SK-N-SH treated with all-trans-retinoic acid at 6 μM for 48 hours (cell line): ENCODE measurements at regions not wholly inside any gene's neighbourhood (a gene's known extent, or its start where the extent isn't known, plus 50 kb on each side); places are given as distances from the start of the nearest gene placed in this dataset.

Source experiments
- ATAC-seq: fragments of 200-7000 bp; cut with Tn5 transposase; 3 replicates; pipeline ENCODE4 v1.9.1; 2020; ENCODE audit warnings: mild to moderate bottlenecking, moderate library complexity
- ARNTL ChIP-seq: fragments of 450-650 bp; formaldehyde crosslinking; IDR thresholded peaks from 2 replicates; pipeline ENCODE4 v1.5.0; 2020; ENCODE audit warnings: low read depth, mild to moderate bottlenecking, moderate library complexity, borderline replicate concordance
- BACH2 ChIP-seq: fragments of 250-450 bp; sonication (Bioruptor Pico); IDR thresholded peaks from 2 replicates; pipeline ENCODE4 v1.9.0; 2021; ENCODE audit warnings: mild to moderate bottlenecking, borderline replicate concordance
- CSDC2 ChIP-seq: fragments of 250-450 bp; sonication (Bioruptor Pico); IDR thresholded peaks from 2 replicates; pipeline ENCODE4 v1.5.0; 2020; ENCODE audit warnings: mild to moderate bottlenecking, moderate library complexity
- ESRRG ChIP-seq: fragments of 250-450 bp; sonication (Bioruptor Pico); IDR thresholded peaks from 2 replicates; pipeline ENCODE4 v1.6.1; 2021; ENCODE audit warnings: mild to moderate bottlenecking
- ISL1 ChIP-seq: fragments of 250-450 bp; sonication (Bioruptor Pico); IDR thresholded peaks from 2 replicates; pipeline ENCODE4 v2.1.2; 2022; ENCODE audit warnings: mild to moderate bottlenecking, moderate library complexity
- OSR1 ChIP-seq: fragments of 250-450 bp; sonication (Bioruptor Pico); IDR thresholded peaks from 2 replicates; pipeline ENCODE4 v1.8.0; 2022; ENCODE audit warnings: moderate library complexity, mild to moderate bottlenecking, inconsistent platforms
- RARB ChIP-seq: fragments of 250-450 bp; sonication (Bioruptor Pico); IDR thresholded peaks from 2 replicates; pipeline ENCODE4 v1.8.0; 2021; ENCODE audit warnings: mild to moderate bottlenecking, moderate library complexity
- SNAI2 ChIP-seq: fragments of 250-450 bp; sonication (Bioruptor Pico); IDR thresholded peaks from 2 replicates; pipeline ENCODE4 v1.5.0; 2020; ENCODE audit warnings: mild to moderate bottlenecking, moderate library complexity
- TCF4 ChIP-seq: fragments of 250-450 bp; sonication (Bioruptor Pico); IDR thresholded peaks from 2 replicates; pipeline ENCODE4 v1.8.0; 2021; ENCODE audit warnings: mild to moderate bottlenecking, moderate library complexity, borderline replicate concordance
- ZC3H10 ChIP-seq: fragments of 250-450 bp; sonication (Bioruptor Pico); IDR thresholded peaks from 2 replicates; pipeline ENCODE4 v1.5.1; 2021; ENCODE audit warnings: mild to moderate bottlenecking, moderate library complexity
- ZFP3 ChIP-seq: fragments of 250-450 bp; sonication (Bioruptor Pico); IDR thresholded peaks from 2 replicates; pipeline ENCODE4 v1.5.0; 2020; ENCODE audit warnings: mild to moderate bottlenecking, moderate library complexity
- ZFP30 ChIP-seq: fragments of 450-650 bp; formaldehyde crosslinking; IDR thresholded peaks from 2 replicates; pipeline ENCODE4 v1.5.0; 2022; ENCODE audit warnings: mild to moderate bottlenecking, moderate library complexity
- ZNF8 ChIP-seq: fragments of 450-650 bp; formaldehyde crosslinking; IDR thresholded peaks from 2 replicates; pipeline ENCODE4 v1.5.0; 2020; ENCODE audit warnings: mild to moderate bottlenecking, moderate library complexity
- TF ChIP-seq, protein P1 (sequence below): fragments of 250-450 bp; sonication (Bioruptor Pico); IDR thresholded peaks from 2 replicates; pipeline ENCODE4 v1.8.0; 2021; ENCODE audit warnings: low read depth, mild to moderate bottlenecking, moderate library complexity, borderline replicate concordance
- TF ChIP-seq, protein P2 (sequence below): fragments of 250-450 bp; sonication (Bioruptor Pico); IDR thresholded peaks from 2 replicates; pipeline ENCODE4 v1.5.1; 2020; ENCODE audit warnings: low read depth, mild to moderate bottlenecking, moderate library complexity
- TF ChIP-seq, protein P3 (sequence below): fragments of 250-450 bp; sonication (Bioruptor Pico); IDR thresholded peaks from 2 replicates; pipeline ENCODE4 v1.5.0; 2020; ENCODE audit warnings: mild to moderate bottlenecking, moderate library complexity
- TF ChIP-seq, protein P4 (sequence below): fragments of 250-450 bp; sonication (Bioruptor Pico); IDR thresholded peaks from 2 replicates; pipeline ENCODE4 v1.8.0; 2020; ENCODE audit warnings: mild to moderate bottlenecking, moderate library complexity, borderline replicate concordance

- TF ChIP-seq, protein P1, sequence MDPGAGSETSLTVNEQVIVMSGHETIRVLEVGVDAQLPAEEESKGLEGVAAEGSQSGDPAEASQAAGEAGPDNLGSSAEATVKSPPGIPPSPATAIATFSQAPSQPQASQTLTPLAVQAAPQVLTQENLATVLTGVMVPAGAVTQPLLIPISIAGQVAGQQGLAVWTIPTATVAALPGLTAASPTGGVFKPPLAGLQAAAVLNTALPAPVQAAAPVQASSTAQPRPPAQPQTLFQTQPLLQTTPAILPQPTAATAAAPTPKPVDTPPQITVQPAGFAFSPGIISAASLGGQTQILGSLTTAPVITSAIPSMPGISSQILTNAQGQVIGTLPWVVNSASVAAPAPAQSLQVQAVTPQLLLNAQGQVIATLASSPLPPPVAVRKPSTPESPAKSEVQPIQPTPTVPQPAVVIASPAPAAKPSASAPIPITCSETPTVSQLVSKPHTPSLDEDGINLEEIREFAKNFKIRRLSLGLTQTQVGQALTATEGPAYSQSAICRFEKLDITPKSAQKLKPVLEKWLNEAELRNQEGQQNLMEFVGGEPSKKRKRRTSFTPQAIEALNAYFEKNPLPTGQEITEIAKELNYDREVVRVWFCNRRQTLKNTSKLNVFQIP, result no peak
- no peak for TF ChIP-seq OSR1 (CRISPR knock-in tag)
- ATAC-seq, result no peak
Measured at GRCh38 chr6:170058878-170059485, 231.9 kb downstream of the DLL1 start.

GRCh38 chr6:170057961-170058877 lies 232.7 kb downstream of the DLL1 start:
- ATAC-seq, result no peak

DNA sequence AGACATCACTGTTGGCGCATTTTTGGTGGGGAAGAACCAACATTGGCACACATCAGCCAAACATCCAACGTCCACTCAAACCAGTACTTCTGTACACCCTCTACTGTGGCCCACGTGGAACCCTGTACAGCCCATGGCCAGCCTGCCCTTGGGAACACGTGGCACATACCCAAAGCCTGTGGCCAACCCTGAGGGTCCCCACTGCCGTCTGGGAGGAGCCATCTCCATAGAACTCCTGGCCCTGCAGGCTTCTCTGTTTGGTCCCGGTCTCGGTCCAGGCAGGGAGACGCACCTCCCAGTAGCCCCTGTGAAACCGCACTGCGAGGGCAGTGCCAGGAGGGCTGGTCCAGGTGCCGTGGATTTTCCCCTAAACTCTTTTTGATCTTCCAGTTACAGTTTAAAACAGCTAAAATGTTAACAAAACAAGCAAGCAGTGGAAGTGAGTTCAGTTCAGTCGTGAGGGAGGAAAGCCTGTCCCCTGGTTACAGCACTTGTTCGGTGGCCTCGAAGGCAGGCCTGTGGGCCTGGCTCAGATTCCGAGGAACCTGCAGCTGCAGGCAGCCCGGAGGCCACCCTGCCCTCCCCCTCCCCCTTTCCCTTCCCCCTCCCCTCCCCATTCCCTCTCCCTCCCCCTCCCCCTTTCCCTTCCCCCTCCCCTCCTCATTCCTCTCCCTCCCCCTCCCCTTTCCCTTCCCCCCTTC lies 233.7 kb downstream of the DLL1 start:
- no peak for ATAC-seq
- TF ChIP-seq ZFP30 (CRISPR knock-in tag), result no peak
- TF ChIP-seq, protein P2, sequence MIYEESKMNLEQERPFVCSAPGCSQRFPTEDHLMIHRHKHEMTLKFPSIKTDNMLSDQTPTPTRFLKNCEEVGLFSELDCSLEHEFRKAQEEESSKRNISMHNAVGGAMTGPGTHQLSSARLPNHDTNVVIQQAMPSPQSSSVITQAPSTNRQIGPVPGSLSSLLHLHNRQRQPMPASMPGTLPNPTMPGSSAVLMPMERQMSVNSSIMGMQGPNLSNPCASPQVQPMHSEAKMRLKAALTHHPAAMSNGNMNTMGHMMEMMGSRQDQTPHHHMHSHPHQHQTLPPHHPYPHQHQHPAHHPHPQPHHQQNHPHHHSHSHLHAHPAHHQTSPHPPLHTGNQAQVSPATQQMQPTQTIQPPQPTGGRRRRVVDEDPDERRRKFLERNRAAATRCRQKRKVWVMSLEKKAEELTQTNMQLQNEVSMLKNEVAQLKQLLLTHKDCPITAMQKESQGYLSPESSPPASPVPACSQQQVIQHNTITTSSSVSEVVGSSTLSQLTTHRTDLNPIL, result no peak
- no peak for TF ChIP-seq TCF4
- TF ChIP-seq, all 23 proteins: peak for 0

More at GRCh38 chr6:170057961-170058877, 232.7 kb downstream of the DLL1 start:
- TF ChIP-seq ESRRG (CRISPR knock-in tag) (no peak), ISL1 (no peak), BACH2 (CRISPR knock-in tag) (no peak), CSDC2 (CRISPR knock-in tag) (no peak), SNAI2 (no peak), OSR1 (CRISPR knock-in tag) (no peak), RARB (no peak), ARNTL (CRISPR knock-in tag) (no peak), ZC3H10 (CRISPR knock-in tag) (no peak), ZNF8 (no peak), ZFP3 (CRISPR knock-in tag) (no peak), TCF4 (no peak), ZFP30 (CRISPR knock-in tag) (no peak)
- TF ChIP-seq, protein P1, result no peak
- TF ChIP-seq, protein P2, result no peak
- TF ChIP-seq, protein P3, sequence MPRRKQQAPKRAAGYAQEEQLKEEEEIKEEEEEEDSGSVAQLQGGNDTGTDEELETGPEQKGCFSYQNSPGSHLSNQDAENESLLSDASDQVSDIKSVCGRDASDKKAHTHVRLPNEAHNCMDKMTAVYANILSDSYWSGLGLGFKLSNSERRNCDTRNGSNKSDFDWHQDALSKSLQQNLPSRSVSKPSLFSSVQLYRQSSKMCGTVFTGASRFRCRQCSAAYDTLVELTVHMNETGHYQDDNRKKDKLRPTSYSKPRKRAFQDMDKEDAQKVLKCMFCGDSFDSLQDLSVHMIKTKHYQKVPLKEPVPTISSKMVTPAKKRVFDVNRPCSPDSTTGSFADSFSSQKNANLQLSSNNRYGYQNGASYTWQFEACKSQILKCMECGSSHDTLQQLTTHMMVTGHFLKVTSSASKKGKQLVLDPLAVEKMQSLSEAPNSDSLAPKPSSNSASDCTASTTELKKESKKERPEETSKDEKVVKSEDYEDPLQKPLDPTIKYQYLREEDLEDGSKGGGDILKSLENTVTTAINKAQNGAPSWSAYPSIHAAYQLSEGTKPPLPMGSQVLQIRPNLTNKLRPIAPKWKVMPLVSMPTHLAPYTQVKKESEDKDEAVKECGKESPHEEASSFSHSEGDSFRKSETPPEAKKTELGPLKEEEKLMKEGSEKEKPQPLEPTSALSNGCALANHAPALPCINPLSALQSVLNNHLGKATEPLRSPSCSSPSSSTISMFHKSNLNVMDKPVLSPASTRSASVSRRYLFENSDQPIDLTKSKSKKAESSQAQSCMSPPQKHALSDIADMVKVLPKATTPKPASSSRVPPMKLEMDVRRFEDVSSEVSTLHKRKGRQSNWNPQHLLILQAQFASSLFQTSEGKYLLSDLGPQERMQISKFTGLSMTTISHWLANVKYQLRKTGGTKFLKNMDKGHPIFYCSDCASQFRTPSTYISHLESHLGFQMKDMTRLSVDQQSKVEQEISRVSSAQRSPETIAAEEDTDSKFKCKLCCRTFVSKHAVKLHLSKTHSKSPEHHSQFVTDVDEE (CRISPR knock-in tag), result no peak
- TF ChIP-seq, protein P4, sequence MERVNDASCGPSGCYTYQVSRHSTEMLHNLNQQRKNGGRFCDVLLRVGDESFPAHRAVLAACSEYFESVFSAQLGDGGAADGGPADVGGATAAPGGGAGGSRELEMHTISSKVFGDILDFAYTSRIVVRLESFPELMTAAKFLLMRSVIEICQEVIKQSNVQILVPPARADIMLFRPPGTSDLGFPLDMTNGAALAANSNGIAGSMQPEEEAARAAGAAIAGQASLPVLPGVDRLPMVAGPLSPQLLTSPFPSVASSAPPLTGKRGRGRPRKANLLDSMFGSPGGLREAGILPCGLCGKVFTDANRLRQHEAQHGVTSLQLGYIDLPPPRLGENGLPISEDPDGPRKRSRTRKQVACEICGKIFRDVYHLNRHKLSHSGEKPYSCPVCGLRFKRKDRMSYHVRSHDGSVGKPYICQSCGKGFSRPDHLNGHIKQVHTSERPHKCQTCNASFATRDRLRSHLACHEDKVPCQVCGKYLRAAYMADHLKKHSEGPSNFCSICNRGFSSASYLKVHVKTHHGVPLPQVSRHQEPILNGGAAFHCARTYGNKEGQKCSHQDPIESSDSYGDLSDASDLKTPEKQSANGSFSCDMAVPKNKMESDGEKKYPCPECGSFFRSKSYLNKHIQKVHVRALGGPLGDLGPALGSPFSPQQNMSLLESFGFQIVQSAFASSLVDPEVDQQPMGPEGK (CRISPR knock-in tag), result no peak
